ENCODE measurements at regions not wholly inside any gene's neighbourhood (a gene's known extent, or its start where the extent isn't known, plus 50 kb on each side); places are given as distances from the start of the nearest gene placed in this dataset.

- TF ChIP-seq EP300 (IDR thresholded peaks at IDR 0.05) = no peak
- peak; percentile 33 to 55 (median 40) for TF ChIP-seq CTCF (IDR thresholded peaks at IDR 0.05)
- no peak for TF ChIP-seq POLR2A (IDR thresholded peaks at IDR 0.05)
- Histone ChIP-seq H3K9me3 (no peaks in the 10 kb centered on the region), H3K36me3 (no peaks in the 10 kb centered on the region), H3K4me1 (ENCODE audit: insufficient read depth) (no peaks in the 10 kb centered on the region), H3K4me3 (no peak overlapping the region), H3K27ac (no peak overlapping the region), H3K27me3 (no peaks in the 10 kb centered on the region)
- no peak for DNase-seq
- intact Hi-C loops (cut with DNase I) = loop anchor here in 2 of 4 donors (10.0 kb wide), 2 partner anchors 133 to 153 kb away; partner anchors contain the start of gene NADK2 (in 1 of the 2)
- 44 to 51% (median 50%) methylated on average over 3 of the region's 3 CpGs for WGBS, 3 donors
Observed at GRCh38 chr5:36397901-36398536, 96.3 kb upstream of the RANBP3L start.

GRCh38 chr5:36402512-36402906 lies 100.8 kb upstream of the RANBP3L start:
- Histone ChIP-seq H3K27ac (no peak overlapping the region), H3K4me1 (ENCODE audit: insufficient read depth) (peaks cover 4% of the 10 kb centered on the region), H3K9me3 (no peaks in the 10 kb centered on the region), H3K36me3 (no peaks in the 10 kb centered on the region), H3K27me3 (no peaks in the 10 kb centered on the region), H3K4me3 (no peak overlapping the region)
- intact Hi-C loops (cut with DNase I) = loop anchor here in 2 of 4 donors (10.0 kb wide), 2 partner anchors 102 to 138 kb away; no protein-coding TSS in a partner anchor
- no peak for DNase-seq
- WGBS, 3 donors = 84 to 90% (median 86%) methylated on average over 3 of the region's 3 CpGs
- TF ChIP-seq EP300 (IDR thresholded peaks at IDR 0.05) (no peak), CTCF (IDR thresholded peaks at IDR 0.05) (no peak), POLR2A (IDR thresholded peaks at IDR 0.05) (no peak)

GRCh38 chr5:36403632-36404311 lies 102.1 kb upstream of the RANBP3L start:
- DNase-seq = peak; percentile 48 to 78 (median 59)
- no peak for TF ChIP-seq CTCF (IDR thresholded peaks at IDR 0.05)
- no peak for TF ChIP-seq EP300 (IDR thresholded peaks at IDR 0.05)
- TF ChIP-seq POLR2A (IDR thresholded peaks at IDR 0.05) = no peak
- H3K4me3 ChIP-seq = no peak overlapping the region
- no peaks in the 10 kb centered on the region for H3K27me3 ChIP-seq
- WGBS, 3 donors = 62 to 71% (median 64%) methylated on average over 5 of the region's 5 CpGs
- peaks cover 4% of the 10 kb centered on the region for H3K4me1 ChIP-seq (ENCODE audit: insufficient read depth)
- H3K27ac ChIP-seq = peak overlapping the region in 1 of 2 donors; percentile 8
- H3K36me3 ChIP-seq = no peaks in the 10 kb centered on the region
- intact Hi-C loops (cut with DNase I) = loop anchor here in 2 of 4 donors (10.0 kb wide), 2 partner anchors 101 to 139 kb away; no protein-coding TSS in a partner anchor
- no peaks in the 10 kb centered on the region for H3K9me3 ChIP-seq

GRCh38 chr5:36406023-36406422 lies 104.3 kb upstream of the RANBP3L start:
- Histone ChIP-seq H3K4me3 (no peak overlapping the region), H3K9me3 (no peaks in the 10 kb centered on the region), H3K27me3 (no peaks in the 10 kb centered on the region), H3K4me1 (ENCODE audit: insufficient read depth) (peaks cover 4% of the 10 kb centered on the region), H3K27ac (no peak overlapping the region), H3K36me3 (no peaks in the 10 kb centered on the region)
- intact Hi-C loops (cut with DNase I) = loop anchor here in 2 of 4 donors (10.0 kb wide), 2 partner anchors 99 to 141 kb away; no protein-coding TSS in a partner anchor
- WGBS, 3 donors = 84 to 98% (median 85%) methylated on average over 1 of the region's 1 CpG
- no peak for DNase-seq
- TF ChIP-seq EP300 (IDR thresholded peaks at IDR 0.05) (no peak), CTCF (IDR thresholded peaks at IDR 0.05) (no peak), POLR2A (IDR thresholded peaks at IDR 0.05) (no peak)
